PFSK-1 (cell line): ENCODE measurements at regions not wholly inside any gene's neighbourhood (a gene's known extent, or its start where the extent isn't known, plus 50 kb on each side); places are given as distances from the start of the nearest gene placed in this dataset.

Experiments used
- FOXP2 ChIP-seq: optimal IDR thresholded peaks from 2 replicates; pipeline ENCODE3; 2011; ENCODE audit warnings: borderline replicate concordance, control low read depth, inconsistent platforms; ENCODE audit not compliant: insufficient read depth; ENCODE audit errors: extremely low read length, extremely low read depth
- POLR2AphosphoS5 ChIP-seq: IDR thresholded peaks from 2 replicates; pipeline ENCODE4 v1.6.1; 2012; ENCODE audit warnings: low read depth, mild to moderate bottlenecking, control low read depth, low read length, moderate library complexity
- REST ChIP-seq, 2 experiments: IDR thresholded peaks; 2 replicates each; pipeline versions ENCODE4 v1.6.1 to v1.8.0; 2011 to 2012; ENCODE audit warnings: low read depth in 2 of 2, low read length in 2 of 2, control low read depth in 1 of 2, inconsistent platforms in 1 of 2, mild to moderate bottlenecking in 1 of 2, moderate library complexity in 1 of 2; ENCODE audit not compliant: insufficient read depth in 1 of 2
- SIN3A ChIP-seq: IDR thresholded peaks from 2 replicates; pipeline ENCODE4 v1.6.1; 2012; ENCODE audit warnings: mild to moderate bottlenecking, low read length, moderate library complexity, borderline replicate concordance; ENCODE audit not compliant: insufficient read depth
- TAF1 ChIP-seq: IDR thresholded peaks from 2 replicates; pipeline ENCODE4 v1.6.1; 2012; ENCODE audit warnings: low read length, control low read depth, borderline replicate concordance; ENCODE audit not compliant: insufficient read depth

GRCh38 chr2:162992828-162993227, 154.3 kb upstream of the KCNH7 start:
- TF ChIP-seq FOXP2: no peak
- TF ChIP-seq SIN3A: no peak
- no peak for TF ChIP-seq POLR2AphosphoS5
- no peak for TF ChIP-seq TAF1
- no peak for TF ChIP-seq REST (IDR thresholded peaks at IDR 0.05; ENCODE audit: insufficient read depth in 1 of 2, low read depth in 2 of 2, low read length in 2 of 2)

- TF ChIP-seq POLR2AphosphoS5 (no peak), TAF1 (no peak), SIN3A (no peak), FOXP2 (no peak), REST (IDR thresholded peaks at IDR 0.05; ENCODE audit: insufficient read depth in 1 of 2, low read depth in 2 of 2, low read length in 2 of 2) (no peak)
Measured at GRCh38 chr2:162989507-162989906, 150.9 kb upstream of the KCNH7 start.

GRCh38 chr2:162974771-162975170, 136.2 kb upstream of the KCNH7 start:
- TF ChIP-seq SIN3A (no peak), POLR2AphosphoS5 (no peak), TAF1 (no peak), FOXP2 (no peak)

GRCh38 chr2:162972383-162972782, 133.8 kb upstream of the KCNH7 start:
- TF ChIP-seq SIN3A: no peak
- TF ChIP-seq TAF1: no peak
- no peak for TF ChIP-seq FOXP2
- TF ChIP-seq POLR2AphosphoS5: no peak
- no peak for TF ChIP-seq REST (IDR thresholded peaks at IDR 0.05; ENCODE audit: insufficient read depth in 1 of 2, low read depth in 2 of 2, low read length in 2 of 2)

- TF ChIP-seq REST (IDR thresholded peaks at IDR 0.05; ENCODE audit: insufficient read depth in 1 of 2, low read depth in 2 of 2, low read length in 2 of 2) (no peak), TAF1 (no peak), POLR2AphosphoS5 (no peak), SIN3A (no peak), FOXP2 (no peak)
Measured at GRCh38 chr2:162968306-162968705, 129.7 kb upstream of the KCNH7 start.
